ENCODE measurements at regions not wholly inside any gene's neighbourhood (a gene's known extent, or its start where the extent isn't known, plus 50 kb on each side); places are given as distances from the start of the nearest gene placed in this dataset.

GRCh38 chr12:75905922-75906321 is 125.7 kb downstream of the PHLDA1 start:
- Histone ChIP-seq H4K20me1 (ENCODE audit: low read depth) (no peaks in the 10 kb centered on the region), H3K36me3 (no peaks in the 10 kb centered on the region), H2AFZ (replicated peaks) (no peak overlapping the region), H3K9me3 (ENCODE audit: low read depth) (no peaks in the 10 kb centered on the region), H3K4me3 (no peak overlapping the region), H3K4me1 (peaks cover under 1% of the 10 kb centered on the region), H3K4me2 (no peak overlapping the region), H3K9ac (no peak overlapping the region), H3K79me2 (ENCODE audit: low read depth) (no peaks in the 10 kb centered on the region), H3K27ac (no peak overlapping the region), H3K27me3 (no peaks in the 10 kb centered on the region), H3F3A (ENCODE audit: low read depth) (no peaks in the 10 kb centered on the region)
- no peak for DNase-seq (ENCODE audit: low spot score)
- Mint-ChIP-seq H3K4me3 (no peak overlapping the region), H3K36me3 (no peaks in the 10 kb centered on the region), H3K27me3 (ENCODE audit: insufficient read depth, low read depth) (no peaks in the 10 kb centered on the region), H3K4me1 (peaks cover 21% of the 10 kb centered on the region), H3K9me3 (no peaks in the 10 kb centered on the region), H3K27ac (no peak overlapping the region)
- TF ChIP-seq EZH2 (IDR thresholded peaks at IDR 0.05) (no peak), EZH2phosphoT487 (IDR thresholded peaks at IDR 0.05) (no peak), CTCF (IDR thresholded peaks at IDR 0.05) (no peak)

- Histone ChIP-seq H3K4me3 (no peak overlapping the region), H3K4me1 (peaks cover 4% of the 10 kb centered on the region), H3K27me3 (no peaks in the 10 kb centered on the region), H3K36me3 (no peaks in the 10 kb centered on the region), H3K27ac (no peak overlapping the region), H4K20me1 (ENCODE audit: low read depth) (no peaks in the 10 kb centered on the region), H3K9ac (no peak overlapping the region), H3K9me3 (ENCODE audit: low read depth) (no peaks in the 10 kb centered on the region), H3K79me2 (ENCODE audit: low read depth) (no peaks in the 10 kb centered on the region), H3F3A (ENCODE audit: low read depth) (no peaks in the 10 kb centered on the region), H3K4me2 (no peak overlapping the region), H2AFZ (replicated peaks) (no peak overlapping the region)
- H3K27me3 Mint-ChIP-seq (ENCODE audit: insufficient read depth, low read depth) = peaks cover 3% of the 10 kb centered on the region
- H3K4me1 Mint-ChIP-seq = peaks cover 13% of the 10 kb centered on the region
- peak overlapping the region; percentile 83 for H3K27ac Mint-ChIP-seq
- H3K36me3 Mint-ChIP-seq = no peaks in the 10 kb centered on the region
- no peaks in the 10 kb centered on the region for H3K9me3 Mint-ChIP-seq
- TF ChIP-seq EZH2phosphoT487 (IDR thresholded peaks at IDR 0.05) (no peak), EZH2 (IDR thresholded peaks at IDR 0.05) (no peak), CTCF (IDR thresholded peaks at IDR 0.05) (no peak)
- no peak overlapping the region for H3K4me3 Mint-ChIP-seq
- DNase-seq (ENCODE audit: low spot score) = no peak
Observed at GRCh38 chr12:75900781-75901254, 130.8 kb downstream of the PHLDA1 start.

GRCh38 chr12:75900226-75900625 is 131.3 kb downstream of the PHLDA1 start:
- no peak for TF ChIP-seq EZH2phosphoT487 (IDR thresholded peaks at IDR 0.05)
- no peak for TF ChIP-seq CTCF (IDR thresholded peaks at IDR 0.05)
- no peak for TF ChIP-seq EZH2 (IDR thresholded peaks at IDR 0.05)
- Histone ChIP-seq H3K36me3 (no peaks in the 10 kb centered on the region), H2AFZ (replicated peaks) (no peak overlapping the region)

More at GRCh38 chr12:75900226-75900625, 131.3 kb downstream of the PHLDA1 start:
- no peaks in the 10 kb centered on the region for H3K79me2 ChIP-seq (ENCODE audit: low read depth)
- no peak for DNase-seq (ENCODE audit: low spot score)
- no peak overlapping the region for H3K9ac ChIP-seq
- H3K4me2 ChIP-seq = no peak overlapping the region
- no peaks in the 10 kb centered on the region for H3F3A ChIP-seq (ENCODE audit: low read depth)
- Mint-ChIP-seq H3K4me1 (peaks cover 13% of the 10 kb centered on the region), H3K27ac (no peak overlapping the region), H3K9me3 (no peaks in the 10 kb centered on the region), H3K27me3 (ENCODE audit: insufficient read depth, low read depth) (peaks cover 3% of the 10 kb centered on the region), H3K4me3 (no peak overlapping the region), H3K36me3 (no peaks in the 10 kb centered on the region)
- H3K27me3 ChIP-seq = no peaks in the 10 kb centered on the region
- H3K9me3 ChIP-seq (ENCODE audit: low read depth) = no peaks in the 10 kb centered on the region
- H3K4me3 ChIP-seq = no peak overlapping the region
- H4K20me1 ChIP-seq (ENCODE audit: low read depth) = no peaks in the 10 kb centered on the region
- H3K4me1 ChIP-seq = peaks cover 4% of the 10 kb centered on the region
- no peak overlapping the region for H3K27ac ChIP-seq
